Natural killer cell (primary cell): ENCODE measurements at regions not wholly inside any gene's neighbourhood (a gene's known extent, or its start where the extent isn't known, plus 50 kb on each side); places are given as distances from the start of the nearest gene placed in this dataset.

Experiments used
- ATAC-seq, 3 donors: fragments of 150-1000 bp in 2 of 3; fragments of 200-7000 bp in 1 of 3; cut with Tn5 transposase; 1 replicate in 1 of 3; 2 replicates in 2 of 3; pipeline ENCODE4 v1.10.0; 2021; ENCODE audit warnings: mild to moderate bottlenecking in 2 of 3, moderate library complexity in 2 of 3
- DNase-seq, 2 donors: peaks; one replicate each; pipeline versions ENCODE4 v3.0.0 to v3.0.0-alpha.2; 2013 to 2021; ENCODE audit warnings: mixed read lengths in 1 of 2
- H3K27ac ChIP-seq: one replicate; pipeline ENCODE4 v1.5.1; 2013; ENCODE audit warnings: mild to moderate bottlenecking, low read length
- H3K27me3 ChIP-seq: one replicate; pipeline ENCODE4 v1.6.1; 2013; ENCODE audit warnings: low read length; ENCODE audit not compliant: control insufficient read depth, insufficient read depth
- H3K36me3 ChIP-seq: one replicate; pipeline ENCODE4 v1.6.1; 2013; ENCODE audit warnings: low read length; ENCODE audit not compliant: control insufficient read depth, insufficient read depth
- H3K4me1 ChIP-seq: one replicate; pipeline ENCODE4 v1.6.1; 2013; ENCODE audit warnings: low read length; ENCODE audit not compliant: control insufficient read depth, insufficient read depth
- H3K4me3 ChIP-seq: one replicate; pipeline ENCODE4 v1.5.1; 2013; ENCODE audit warnings: low read length
- H3K9me3 ChIP-seq: one replicate; pipeline ENCODE4 v1.6.1; 2013; ENCODE audit warnings: low read length; ENCODE audit not compliant: control insufficient read depth, insufficient read depth
- H3K27ac Mint-ChIP-seq, 2 donors: one replicate each; pipeline ENCODE4 v1.8.0; 2022; ENCODE audit warnings: mild to moderate bottlenecking in 2 of 2, mixed read lengths in 2 of 2, moderate library complexity in 1 of 2
- H3K27me3 Mint-ChIP-seq, 2 donors: one replicate each; pipeline ENCODE4 v1.8.0; 2022; ENCODE audit warnings: low read depth in 2 of 2, mixed read lengths in 2 of 2
- H3K36me3 Mint-ChIP-seq: one replicate; pipeline ENCODE4 v1.8.0; 2022; ENCODE audit warnings: mixed read lengths
- H3K4me1 Mint-ChIP-seq, 2 donors: one replicate each; pipeline ENCODE4 v1.8.0; 2022; ENCODE audit warnings: mixed read lengths in 2 of 2
- H3K4me3 Mint-ChIP-seq: one replicate; pipeline ENCODE4 v1.8.0; 2022; ENCODE audit warnings: mild to moderate bottlenecking, moderate library complexity, mixed read lengths
- H3K9me3 Mint-ChIP-seq, 2 donors: one replicate each; pipeline ENCODE4 v1.8.0; 2022; ENCODE audit warnings: mixed read lengths in 2 of 2
- WGBS: methylation state at CpG from one replicate; pipeline ENCODE4 v1.1.7; 2013; ENCODE audit warnings: missing lambda C conversion rate; ENCODE audit not compliant: insufficient coverage; 5-methylcytosine and 5-hydroxymethylcytosine counted together
- intact Hi-C: fragments of 100-400 bp; cut with micrococcal nuclease; formaldehyde crosslinking; loops from one replicate; pipeline ENCODE4 v1.14.2; 2022
- TF ChIP-seq, protein P1 (sequence below): fragments of 200-600 bp; IDR thresholded peaks from one replicate; pipeline ENCODE4 v1.8.0; 2022; ENCODE audit warnings: antibody characterized with exemption

DNA sequence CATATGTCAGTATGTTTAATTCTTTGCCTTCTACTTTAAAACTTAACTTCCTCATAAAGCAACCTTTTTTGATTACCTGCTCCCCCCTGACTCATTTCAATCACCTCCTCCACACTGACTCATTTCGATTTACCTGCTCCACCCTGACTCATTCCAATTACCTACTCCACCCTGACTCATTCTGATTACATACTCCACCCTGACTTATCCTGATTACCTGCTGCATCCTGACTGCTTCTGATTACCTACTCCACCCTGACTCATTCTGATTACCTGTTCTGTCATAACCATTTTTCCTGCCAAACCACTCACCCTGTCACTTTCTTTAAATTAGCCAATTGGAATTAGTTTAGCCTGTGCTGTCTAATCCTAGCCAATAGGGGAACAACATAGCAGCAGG lies 263.6 kb downstream of the DDX3Y start:
- DNase-seq, result no peak
- Histone ChIP-seq H3K9me3 (no peaks in the 10 kb centered on the region), H3K36me3 (no peaks in the 10 kb centered on the region), H3K4me1 (no peaks in the 10 kb centered on the region), H3K27ac (no peak overlapping the region), H3K27me3 (no peaks in the 10 kb centered on the region), H3K4me3 (no peak overlapping the region)
- Mint-ChIP-seq H3K27ac (no peak overlapping the region), H3K9me3 (no peaks in the 10 kb centered on the region), H3K4me3 (no peak overlapping the region), H3K36me3 (no peaks in the 10 kb centered on the region), H3K27me3 (peaks cover 0 to 3% of the 10 kb centered on the region in 2 donors), H3K4me1 (no peaks in the 10 kb centered on the region)
- TF ChIP-seq, protein P1, sequence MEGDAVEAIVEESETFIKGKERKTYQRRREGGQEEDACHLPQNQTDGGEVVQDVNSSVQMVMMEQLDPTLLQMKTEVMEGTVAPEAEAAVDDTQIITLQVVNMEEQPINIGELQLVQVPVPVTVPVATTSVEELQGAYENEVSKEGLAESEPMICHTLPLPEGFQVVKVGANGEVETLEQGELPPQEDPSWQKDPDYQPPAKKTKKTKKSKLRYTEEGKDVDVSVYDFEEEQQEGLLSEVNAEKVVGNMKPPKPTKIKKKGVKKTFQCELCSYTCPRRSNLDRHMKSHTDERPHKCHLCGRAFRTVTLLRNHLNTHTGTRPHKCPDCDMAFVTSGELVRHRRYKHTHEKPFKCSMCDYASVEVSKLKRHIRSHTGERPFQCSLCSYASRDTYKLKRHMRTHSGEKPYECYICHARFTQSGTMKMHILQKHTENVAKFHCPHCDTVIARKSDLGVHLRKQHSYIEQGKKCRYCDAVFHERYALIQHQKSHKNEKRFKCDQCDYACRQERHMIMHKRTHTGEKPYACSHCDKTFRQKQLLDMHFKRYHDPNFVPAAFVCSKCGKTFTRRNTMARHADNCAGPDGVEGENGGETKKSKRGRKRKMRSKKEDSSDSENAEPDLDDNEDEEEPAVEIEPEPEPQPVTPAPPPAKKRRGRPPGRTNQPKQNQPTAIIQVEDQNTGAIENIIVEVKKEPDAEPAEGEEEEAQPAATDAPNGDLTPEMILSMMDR, result no peak
- ATAC-seq, result no peak
- intact Hi-C loops, result no loop called here
- WGBS, result 75% methylated on average over 1 of the region's 1 CpG
